ENCODE measurements at regions not wholly inside any gene's neighbourhood (a gene's known extent, or its start where the extent isn't known, plus 50 kb on each side); places are given as distances from the start of the nearest gene placed in this dataset.

GRCh38 chr14:45679853-45680252, 426.9 kb upstream of the MIS18BP1 start:
- peak overlapping the region; percentile 17; the same call in 1 of the 2 replicates for H3K4me3 ChIP-seq (ENCODE audit: low read length)
- H3K4me2 ChIP-seq (ENCODE audit: low read length) = peak overlapping the region; percentile 76
- intact Hi-C loops (cut with micrococcal nuclease) = loop anchor here (1.0 to 5.0 kb wide), 5 partner anchors 26 to 388 kb away; no protein-coding TSS in a partner anchor

GRCh38 chr14:45678163-45678562, 425.2 kb upstream of the MIS18BP1 start:
- TF ChIP-seq EZH2phosphoT487 (IDR thresholded peaks at IDR 0.05; ENCODE audit: borderline replicate concordance, low read length) (no peak), CTCF (conservative IDR thresholded peaks at IDR 0.05; ENCODE audit: low read depth, low read length) (peak; percentile 51)
- ChIA-PET CTCF (no interaction called here), POLR2A (ENCODE audit: unreplicated experiment) (no interaction called here)
- Histone ChIP-seq H3K4me1 (ENCODE audit: insufficient read depth, low read length) (peaks cover 37% of the 10 kb centered on the region), H3F3A (ENCODE audit: low read length, unreplicated experiment) (peaks cover 5% of the 10 kb centered on the region), H3K4me3 (ENCODE audit: low read length) (no peak overlapping the region), H4K20me1 (ENCODE audit: low read length) (no peaks in the 10 kb centered on the region), H3K79me2 (ENCODE audit: low read length) (no peaks in the 10 kb centered on the region), H3K27me3 (ENCODE audit: low read length) (no peaks in the 10 kb centered on the region), H3K9ac (ENCODE audit: low read length) (no peak overlapping the region), H2AFZ (ENCODE audit: low read length) (no peak overlapping the region), H3K9me2 (replicated peaks; ENCODE audit: low read length) (no peaks in the 10 kb centered on the region), H3K4me2 (ENCODE audit: low read length) (no peak overlapping the region), H3K36me3 (ENCODE audit: low read depth, low read length) (no peaks in the 10 kb centered on the region), H3K9me3 (ENCODE audit: low read length) (no peaks in the 10 kb centered on the region), H3K27ac (ENCODE audit: low read length) (no peak overlapping the region)
- DNase-seq (peak; percentile 37), ATAC-seq (no peak)
- BruUV-seq (replicated peaks) = no TSS peak
- intact Hi-C loops (cut with micrococcal nuclease) = loop anchor here (1.0 to 5.0 kb wide), 5 partner anchors 38 to 666 kb away; no protein-coding TSS in a partner anchor

More at GRCh38 chr14:45679853-45680252, 426.9 kb upstream of the MIS18BP1 start:
- Histone ChIP-seq H3K79me2 (ENCODE audit: low read length) (no peaks in the 10 kb centered on the region), H3K9ac (ENCODE audit: low read length) (no peak overlapping the region), H3K27ac (ENCODE audit: low read length) (peak overlapping the region; percentile 40), H3K36me3 (ENCODE audit: low read depth, low read length) (no peaks in the 10 kb centered on the region), H3K9me3 (ENCODE audit: low read length) (peaks cover 5% of the 10 kb centered on the region; the same call in 1 of the 2 replicates), H2AFZ (ENCODE audit: low read length) (no peak overlapping the region), H3K9me2 (replicated peaks; ENCODE audit: low read length) (no peaks in the 10 kb centered on the region), H3F3A (ENCODE audit: low read length, unreplicated experiment) (peaks cover 5% of the 10 kb centered on the region), H3K4me1 (ENCODE audit: insufficient read depth, low read length) (peaks cover 37% of the 10 kb centered on the region), H4K20me1 (ENCODE audit: low read length) (no peaks in the 10 kb centered on the region), H3K27me3 (ENCODE audit: low read length) (no peaks in the 10 kb centered on the region)
- DNase-seq (peak; percentile 95), ATAC-seq (peak; percentile 94)
- ChIA-PET POLR2A (ENCODE audit: unreplicated experiment) (no interaction called here), CTCF (interaction anchor here (0.5 to 1.1 kb wide), 3 partner anchors 37 to 768 kb away, joined by 3 to 5 read pairs (median 4); no protein-coding TSS in a partner anchor)
- no peak for TF ChIP-seq EZH2 (IDR thresholded peaks at IDR 0.05; ENCODE audit: low read length, unreplicated experiment)
- TF ChIP-seq CTCF (conservative IDR thresholded peaks at IDR 0.05; ENCODE audit: low read depth, low read length) = no peak
- TF ChIP-seq EZH2phosphoT487 (IDR thresholded peaks at IDR 0.05; ENCODE audit: borderline replicate concordance, low read length) = no peak
- BruUV-seq (replicated peaks) = no TSS peak

- ATAC-seq (no peak), DNase-seq (no peak)
- no TSS peak for BruUV-seq (replicated peaks)
- Histone ChIP-seq H4K20me1 (ENCODE audit: low read length) (no peaks in the 10 kb centered on the region), H2AFZ (ENCODE audit: low read length) (no peak overlapping the region), H3K4me1 (ENCODE audit: insufficient read depth, low read length) (no peaks in the 10 kb centered on the region), H3K36me3 (ENCODE audit: low read depth, low read length) (no peaks in the 10 kb centered on the region), H3K4me2 (ENCODE audit: low read length) (no peak overlapping the region), H3K4me3 (ENCODE audit: low read length) (no peak overlapping the region), H3F3A (ENCODE audit: low read length, unreplicated experiment) (no peaks in the 10 kb centered on the region), H3K9me3 (ENCODE audit: low read length) (no peaks in the 10 kb centered on the region), H3K9me2 (replicated peaks; ENCODE audit: low read length) (no peaks in the 10 kb centered on the region), H3K27me3 (ENCODE audit: low read length) (peaks cover 11% of the 10 kb centered on the region), H3K79me2 (ENCODE audit: low read length) (no peaks in the 10 kb centered on the region), H3K9ac (ENCODE audit: low read length) (no peak overlapping the region), H3K27ac (ENCODE audit: low read length) (no peak overlapping the region)
- POLR2A ChIA-PET (ENCODE audit: unreplicated experiment) = no interaction called here
- TF ChIP-seq CTCF (conservative IDR thresholded peaks at IDR 0.05; ENCODE audit: low read depth, low read length) (no peak), EZH2phosphoT487 (IDR thresholded peaks at IDR 0.05; ENCODE audit: borderline replicate concordance, low read length) (no peak), EZH2 (IDR thresholded peaks at IDR 0.05; ENCODE audit: low read length, unreplicated experiment) (no peak)
- CTCF ChIA-PET = no interaction called here
- intact Hi-C loops (cut with micrococcal nuclease) = no loop called here
Measured at GRCh38 chr14:45673420-45673819, 420.4 kb upstream of the MIS18BP1 start.
